HCT116 (cell line): ENCODE measurements at regions not wholly inside any gene's neighbourhood (a gene's known extent, or its start where the extent isn't known, plus 50 kb on each side); places are given as distances from the start of the nearest gene placed in this dataset.

ENCODE experiments used
- ATAC-seq: fragments of 200-7000 bp; cut with Tn5 transposase; 2 replicates; pipeline ENCODE4 v1.9.1; 2020; ENCODE audit warnings: mild to moderate bottlenecking, moderate library complexity
- BruUV-seq: library from RNA; stranded (reverse); fragments of 400-500 nt; replicated peaks from 2 replicates; lab custom pipeline; 2021; lab: Mats Ljungman, UMichigan
- CTCF ChIA-PET: fragments of 300-600 bp; sonication (Branson Sonifier 250); formaldehyde crosslinking; loops from one replicate; lab custom pipeline; 2021; ENCODE audit warnings: antibody characterized with exemption; lab: Charles Lee
- POLR2A ChIA-PET: fragments of 300-600, 350-600 bp; sonication (Branson Sonifier 250); formaldehyde crosslinking; loops from one replicate; lab custom pipeline; 2021; ENCODE audit warnings: antibody characterized with exemption; lab: Charles Lee
- RAD21 ChIA-PET, 2 experiments: fragments of 300-600 bp; sonication (Branson Sonifier 250); formaldehyde crosslinking; loops; one replicate each; lab custom pipeline; 2023; ENCODE audit warnings: low total read pairs in 2 of 2; ENCODE audit not compliant: uncharacterized antibody in 2 of 2, unreplicated experiment in 2 of 2, low non-redundant PET in 1 of 2; lab: Charles Lee
- DNase-seq: peaks from one replicate; pipeline ENCODE4 v3.0.0-alpha.2; 2010; ENCODE audit warnings: low read depth, low spot score
- H2AFZ ChIP-seq: fragments of 200-600 bp; shearing (Covaris generic), sonication (generic); 2 replicates; pipeline ENCODE4 v1.6.1; 2017; ENCODE audit warnings: low read depth, mixed run types, mixed read lengths, antibody characterized with exemption, low read length; ENCODE audit not compliant: poor library complexity, severe bottlenecking
- H3K27ac ChIP-seq: 2 replicates; pipeline ENCODE4 v1.5.1; 2012; ENCODE audit warnings: low read depth, low read length
- H3K27me3 ChIP-seq: fragments of 200-600 bp; sonication (generic); 2 replicates; pipeline ENCODE4 v1.6.1; 2016; ENCODE audit warnings: mixed run types, low read length, mixed read lengths; ENCODE audit not compliant: insufficient read depth
- H3K36me3 ChIP-seq, 2 experiments: fragments of 200-500 bp in 1 of 2; fragments of 200-600 bp in 1 of 2; sonication (Bioruptor generic) in 1 of 2; sonication (generic) in 1 of 2; 2 replicates each; pipeline versions ENCODE4 v1.5.1 to v1.6.1; 2014 to 2016; ENCODE audit warnings: low read length in 2 of 2, inconsistent platforms in 1 of 2, mixed read lengths in 1 of 2, mixed run types in 1 of 2; ENCODE audit not compliant: insufficient read depth in 2 of 2, control insufficient read depth in 1 of 2
- H3K4me1 ChIP-seq, 2 experiments: fragments of 200-600 bp in 1 of 2; sonication (generic) in 1 of 2; 2 replicates each; pipeline versions ENCODE4 v1.5.1 to v1.6.1; 2012 to 2017; ENCODE audit warnings: low read length in 2 of 2, inconsistent platforms in 1 of 2, mild to moderate bottlenecking in 1 of 2, mixed read lengths in 1 of 2, mixed run types in 1 of 2, moderate library complexity in 1 of 2; ENCODE audit not compliant: insufficient read depth in 2 of 2, control insufficient read depth in 1 of 2
- H3K4me2 ChIP-seq: fragments of 200-600 bp; sonication (generic); 2 replicates; pipeline ENCODE4 v1.6.1; 2017; ENCODE audit warnings: mixed run types, low read length, mixed read lengths
- H3K4me3 ChIP-seq, 2 experiments: fragments of 200-600 bp in 1 of 2; sonication (generic) in 1 of 2; replicated peaks in 1 of 2; 2 replicates each; pipeline ENCODE4 v1.5.1; 2011 to 2016; ENCODE audit warnings: low read length in 2 of 2, control low read depth in 1 of 2, low read depth in 1 of 2, mild to moderate bottlenecking in 1 of 2, mixed read lengths in 1 of 2, mixed run types in 1 of 2
- H3K79me2 ChIP-seq: fragments of 200-600 bp; sonication (generic); 2 replicates; pipeline ENCODE4 v1.6.1; 2017; ENCODE audit warnings: mild to moderate bottlenecking, mixed run types, low read length, moderate library complexity, mixed read lengths; ENCODE audit not compliant: insufficient read depth
- H3K9ac ChIP-seq: fragments of 200-600 bp; sonication (generic); 2 replicates; pipeline ENCODE4 v1.6.1; 2016; ENCODE audit warnings: low read length, mixed read lengths
- H3K9me2 ChIP-seq: fragments of 200-600 bp; sonication (generic), shearing (Covaris generic); 2 replicates; pipeline ENCODE4 v1.6.1; 2017; ENCODE audit warnings: mixed run types, mild to moderate bottlenecking, moderate library complexity; ENCODE audit not compliant: insufficient read depth
- H3K9me3 ChIP-seq, 2 experiments: fragments of 200-500 bp in 1 of 2; fragments of 200-600 bp in 1 of 2; sonication (Bioruptor generic) in 1 of 2; sonication (generic) in 1 of 2; 2 replicates each; pipeline ENCODE4 v1.6.1; 2014 to 2017; ENCODE audit warnings: low read length in 2 of 2, mixed read lengths in 2 of 2, inconsistent platforms in 1 of 2, low read depth in 1 of 2, mild to moderate bottlenecking in 1 of 2, mixed run types in 1 of 2, moderate library complexity in 1 of 2; ENCODE audit not compliant: control insufficient read depth in 1 of 2, insufficient read depth in 1 of 2
- H4K20me1 ChIP-seq: fragments of 200-600 bp; sonication (generic), shearing (Covaris generic); 2 replicates; pipeline ENCODE4 v1.6.1; 2017; ENCODE audit warnings: mixed run types, mild to moderate bottlenecking, moderate library complexity; ENCODE audit not compliant: insufficient read depth
- CBX3 ChIP-seq: IDR thresholded peaks from 2 replicates; pipeline ENCODE4 v1.6.1; 2012; ENCODE audit warnings: low read depth
- CEBPB ChIP-seq: IDR thresholded peaks from 2 replicates; pipeline ENCODE4 v1.6.1; 2012; ENCODE audit warnings: low read depth
- EGR1 ChIP-seq: IDR thresholded peaks from 2 replicates; pipeline ENCODE4 v1.6.1; 2012; ENCODE audit warnings: low read depth
- ELF1 ChIP-seq: IDR thresholded peaks from 2 replicates; pipeline ENCODE4 v1.6.1; 2012; ENCODE audit warnings: low read depth, borderline replicate concordance
- EZH2phosphoT487 ChIP-seq: fragments of 200-600 bp; IDR thresholded peaks from 2 replicates; pipeline ENCODE4 v1.6.1; 2018; ENCODE audit warnings: antibody characterized with exemption, borderline replicate concordance
- POLR2A ChIP-seq: IDR thresholded peaks from 2 replicates; pipeline ENCODE4 v1.7.0; 2011; ENCODE audit warnings: borderline replicate concordance; ENCODE audit not compliant: insufficient read depth, insufficient read length; ENCODE audit errors: extremely low read depth
- POLR2AphosphoS5 ChIP-seq: IDR thresholded peaks from 2 replicates; pipeline ENCODE4 v1.6.1; 2011; ENCODE audit warnings: mild to moderate bottlenecking, low read depth, low read length, moderate library complexity
- RAD21 ChIP-seq: IDR thresholded peaks from 2 replicates; pipeline ENCODE4 v1.6.1; 2012; ENCODE audit warnings: low read depth, mild to moderate bottlenecking
- ZNF274 ChIP-seq: fragments of 200-500 bp; sonication (Bioruptor generic); IDR thresholded peaks from 2 replicates; pipeline ENCODE4 v1.6.1; 2014; ENCODE audit warnings: mild to moderate bottlenecking, low read depth, low read length, inconsistent platforms
- intact Hi-C: fragments of 100-400 bp; cut with micrococcal nuclease; formaldehyde crosslinking; loops from 2 replicates; pipeline ENCODE4 v1.10.0; 2022
- TF ChIP-seq, protein P1 (sequence below): IDR thresholded peaks from 2 replicates; pipeline ENCODE4 v1.6.1; 2011; ENCODE audit warnings: mild to moderate bottlenecking, low read length, moderate library complexity; ENCODE audit not compliant: insufficient replicate concordance; ENCODE audit errors: extremely low read depth
- TF ChIP-seq, protein P2 (sequence below), 3 experiments: fragments of 200-600 bp in 1 of 3; sonication (generic) in 1 of 3; IDR thresholded peaks in 2 of 3; conservative IDR thresholded peaks in 1 of 3; 2 replicates each; pipeline ENCODE4 v1.5.1; 2012 to 2017; ENCODE audit warnings: low read depth in 2 of 3, low read length in 2 of 3, antibody characterized with exemption in 1 of 3, borderline replicate concordance in 1 of 3, control low read depth in 1 of 3, mild to moderate bottlenecking in 1 of 3, mixed read lengths in 1 of 3, mixed run types in 1 of 3, moderate library complexity in 1 of 3; ENCODE audit not compliant: insufficient read depth in 1 of 3

DNA sequence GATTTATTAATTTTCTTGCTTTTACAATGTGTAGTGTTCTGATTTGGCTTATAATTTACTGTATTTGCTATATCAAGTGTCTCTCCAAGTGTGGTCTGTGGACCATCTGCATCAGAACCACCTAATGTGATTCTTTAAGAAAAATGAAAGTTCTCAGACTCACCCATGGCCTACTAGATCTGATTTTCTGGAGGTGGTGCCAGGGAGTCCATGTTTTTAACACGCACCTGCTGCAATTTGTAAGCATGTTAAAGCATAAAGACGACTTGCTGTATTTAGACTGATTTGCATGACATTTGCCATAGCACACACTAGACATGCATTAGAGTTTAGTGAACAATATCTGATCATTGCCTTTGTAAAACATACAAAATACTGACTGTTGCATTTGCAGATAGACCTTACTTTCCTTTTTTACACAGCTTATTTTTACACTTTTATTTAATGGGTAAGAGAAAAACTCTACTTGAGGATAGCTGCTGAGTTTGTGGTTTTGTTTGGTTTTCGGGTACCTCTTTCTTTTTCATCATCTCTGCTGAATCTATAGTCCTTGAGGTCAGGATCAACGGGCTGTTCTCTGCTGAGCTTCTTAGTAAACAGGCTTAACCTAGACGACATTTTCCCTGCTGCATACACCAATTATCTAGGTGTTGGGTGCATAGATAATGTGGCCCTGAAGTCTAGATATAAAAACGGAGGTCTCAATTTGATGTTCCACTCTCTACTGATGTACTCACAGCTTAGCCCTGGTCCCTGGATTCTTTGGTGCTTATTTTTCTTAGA lies 138.0 kb upstream of the ZNF366 start:
- no peak overlapping the region for H3K4me2 ChIP-seq
- H3K9ac ChIP-seq = no peak overlapping the region
- no peaks in the 10 kb centered on the region for H4K20me1 ChIP-seq
- ATAC-seq (no peak), DNase-seq (no peak)
- H3K36me3 ChIP-seq = no peaks in the 10 kb centered on the region
- ChIA-PET POLR2A (no interaction called here), CTCF (no interaction called here), RAD21 (no interaction called here)
- no TSS peak for BruUV-seq
- peaks cover 2 to 13% of the 10 kb centered on the region in 2 experiments; a peak in 2 of 4 replicates for H3K4me1 ChIP-seq
- H2AFZ ChIP-seq = no peak overlapping the region
- no peaks in the 10 kb centered on the region for H3K79me2 ChIP-seq
- H3K27ac ChIP-seq = no peak overlapping the region
- H3K9me3 ChIP-seq = no peaks in the 10 kb centered on the region
- TF ChIP-seq POLR2AphosphoS5 (no peak), RAD21 (no peak), POLR2A (no peak), EGR1 (no peak), ELF1 (no peak), CBX3 (no peak), EZH2phosphoT487 (no peak), ZNF274 (no peak), CEBPB (no peak)
- TF ChIP-seq, protein P1, sequence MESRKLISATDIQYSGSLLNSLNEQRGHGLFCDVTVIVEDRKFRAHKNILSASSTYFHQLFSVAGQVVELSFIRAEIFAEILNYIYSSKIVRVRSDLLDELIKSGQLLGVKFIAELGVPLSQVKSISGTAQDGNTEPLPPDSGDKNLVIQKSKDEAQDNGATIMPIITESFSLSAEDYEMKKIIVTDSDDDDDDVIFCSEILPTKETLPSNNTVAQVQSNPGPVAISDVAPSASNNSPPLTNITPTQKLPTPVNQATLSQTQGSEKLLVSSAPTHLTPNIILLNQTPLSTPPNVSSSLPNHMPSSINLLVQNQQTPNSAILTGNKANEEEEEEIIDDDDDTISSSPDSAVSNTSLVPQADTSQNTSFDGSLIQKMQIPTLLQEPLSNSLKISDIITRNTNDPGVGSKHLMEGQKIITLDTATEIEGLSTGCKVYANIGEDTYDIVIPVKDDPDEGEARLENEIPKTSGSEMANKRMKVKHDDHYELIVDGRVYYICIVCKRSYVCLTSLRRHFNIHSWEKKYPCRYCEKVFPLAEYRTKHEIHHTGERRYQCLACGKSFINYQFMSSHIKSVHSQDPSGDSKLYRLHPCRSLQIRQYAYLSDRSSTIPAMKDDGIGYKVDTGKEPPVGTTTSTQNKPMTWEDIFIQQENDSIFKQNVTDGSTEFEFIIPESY = no peak
- TF ChIP-seq, protein P2, sequence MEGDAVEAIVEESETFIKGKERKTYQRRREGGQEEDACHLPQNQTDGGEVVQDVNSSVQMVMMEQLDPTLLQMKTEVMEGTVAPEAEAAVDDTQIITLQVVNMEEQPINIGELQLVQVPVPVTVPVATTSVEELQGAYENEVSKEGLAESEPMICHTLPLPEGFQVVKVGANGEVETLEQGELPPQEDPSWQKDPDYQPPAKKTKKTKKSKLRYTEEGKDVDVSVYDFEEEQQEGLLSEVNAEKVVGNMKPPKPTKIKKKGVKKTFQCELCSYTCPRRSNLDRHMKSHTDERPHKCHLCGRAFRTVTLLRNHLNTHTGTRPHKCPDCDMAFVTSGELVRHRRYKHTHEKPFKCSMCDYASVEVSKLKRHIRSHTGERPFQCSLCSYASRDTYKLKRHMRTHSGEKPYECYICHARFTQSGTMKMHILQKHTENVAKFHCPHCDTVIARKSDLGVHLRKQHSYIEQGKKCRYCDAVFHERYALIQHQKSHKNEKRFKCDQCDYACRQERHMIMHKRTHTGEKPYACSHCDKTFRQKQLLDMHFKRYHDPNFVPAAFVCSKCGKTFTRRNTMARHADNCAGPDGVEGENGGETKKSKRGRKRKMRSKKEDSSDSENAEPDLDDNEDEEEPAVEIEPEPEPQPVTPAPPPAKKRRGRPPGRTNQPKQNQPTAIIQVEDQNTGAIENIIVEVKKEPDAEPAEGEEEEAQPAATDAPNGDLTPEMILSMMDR (IDR thresholded peaks at IDR 0.05 in 2 of 3, conservative IDR thresholded peaks at IDR 0.05 in 1 of 3; ENCODE audit: borderline replicate concordance in 1 of 3, insufficient read depth in 1 of 3, low read depth in 2 of 3, low read length in 2 of 3) = no peak
- intact Hi-C loops = no loop called here
- no peak overlapping the region for H3K4me3 ChIP-seq
- H3K27me3 ChIP-seq = no peaks in the 10 kb centered on the region
- no peaks in the 10 kb centered on the region for H3K9me2 ChIP-seq
